ENCODE measurements at regions not wholly inside any gene's neighbourhood (a gene's known extent, or its start where the extent isn't known, plus 50 kb on each side); places are given as distances from the start of the nearest gene placed in this dataset.
"Not testable (repeated sequence)": the region's sequence is repeated elsewhere in the genome, so short reads cannot be mapped to it uniquely, and the experiment has no call there.

- no peak for DNase-seq
Measured at GRCh38 chr3:26193558-26193957, 403.7 kb downstream of the OXSM start.

GRCh38 chr3:26196781-26197180 lies 406.9 kb downstream of the OXSM start:
- no peak for DNase-seq

- DNase-seq, result no peak
Measured at GRCh38 chr3:26198609-26199008, 408.7 kb downstream of the OXSM start.

- DNase-seq, result no peak
Measured at GRCh38 chr3:26202169-26202568, 412.3 kb downstream of the OXSM start.

- no peak for DNase-seq
Measured at GRCh38 chr3:26205475-26205874, 415.6 kb downstream of the OXSM start.

GRCh38 chr3:26208201-26208600 lies 414.4 kb upstream of the LRRC3B start:
- DNase-seq, result no peak

GRCh38 chr3:26229801-26230200 lies 392.8 kb upstream of the LRRC3B start:
- DNase-seq, result no peak

GRCh38 chr3:26233374-26233773 lies 389.2 kb upstream of the LRRC3B start:
- DNase-seq, result no peak

- no peak for DNase-seq
Measured at GRCh38 chr3:26236531-26236930, 386.0 kb upstream of the LRRC3B start.

GRCh38 chr3:26237036-26237682 lies 385.4 kb upstream of the LRRC3B start:
- DNase-seq, result no peak

- not testable (repeated sequence) for DNase-seq
Measured at GRCh38 chr3:26244586-26244985, 378.0 kb upstream of the LRRC3B start.

GRCh38 chr3:26245236-26245635 lies 377.3 kb upstream of the LRRC3B start:
- no peak for DNase-seq

- no peak for DNase-seq
Measured at GRCh38 chr3:26246901-26247300, 375.7 kb upstream of the LRRC3B start.

- DNase-seq, result no peak
Measured at GRCh38 chr3:26247712-26248111, 374.9 kb upstream of the LRRC3B start.

GRCh38 chr3:26252001-26252400 lies 370.6 kb upstream of the LRRC3B start:
- no peak for DNase-seq

- no peak for DNase-seq
Measured at GRCh38 chr3:26256224-26256623, 366.3 kb upstream of the LRRC3B start.

- DNase-seq, result no peak
Measured at GRCh38 chr3:26259176-26259575, 363.4 kb upstream of the LRRC3B start.

- DNase-seq, result no peak
Measured at GRCh38 chr3:26260139-26260538, 362.4 kb upstream of the LRRC3B start.

GRCh38 chr3:26264708-26265107 lies 357.9 kb upstream of the LRRC3B start:
- DNase-seq, result no peak

- no peak for DNase-seq
Measured at GRCh38 chr3:26271848-26272247, 350.7 kb upstream of the LRRC3B start.

GRCh38 chr3:26273196-26273595 lies 349.4 kb upstream of the LRRC3B start:
- no peak for DNase-seq

GRCh38 chr3:26279091-26279490 lies 343.5 kb upstream of the LRRC3B start:
- no peak for DNase-seq

- DNase-seq, result no peak
Measured at GRCh38 chr3:26280517-26280916, 342.1 kb upstream of the LRRC3B start.

- no peak for DNase-seq
Measured at GRCh38 chr3:26281284-26281985, 341.1 kb upstream of the LRRC3B start.

GRCh38 chr3:26284503-26284902 lies 338.1 kb upstream of the LRRC3B start:
- not testable (repeated sequence) for DNase-seq

Measured in stimulated activated naive CD4-positive, alpha-beta T cell (primary cell).